HL-60/S4 treated with retinoic acid at 250 ng/mL for 4 days and 3 days (cell line): ENCODE measurements at regions not wholly inside any gene's neighbourhood (a gene's known extent, or its start where the extent isn't known, plus 50 kb on each side); places are given as distances from the start of the nearest gene placed in this dataset.

Source experiments
- in situ Hi-C: fragments of 300-500 bp; cut with MboI; formaldehyde crosslinking; loops from 2 replicates; pipeline ENCODE4 v1.7.0; 2022; ENCODE audit warnings: low sequenced_read_pairs

DNA sequence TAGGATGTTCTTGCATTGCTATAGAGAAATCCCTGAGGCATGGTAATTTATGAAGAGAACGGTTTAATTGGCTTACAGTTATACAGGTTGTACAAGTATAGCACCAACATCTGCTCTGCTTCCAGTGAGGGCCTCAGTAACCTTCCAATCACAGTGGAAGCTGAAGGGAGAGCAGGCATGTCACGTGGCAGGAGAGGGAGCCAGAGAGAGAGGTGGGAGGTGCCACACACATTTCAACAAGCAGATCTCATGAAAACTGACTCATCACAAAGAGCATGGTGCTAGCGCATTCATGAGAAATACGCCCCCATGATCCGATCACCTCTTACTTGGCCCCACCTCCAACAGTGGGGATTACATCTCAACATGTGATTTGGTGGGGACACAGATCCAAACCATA, 871.2 kb downstream of the TFAP2A start:
- in situ Hi-C loops, result loop anchor here (25.0 kb wide), 1 partner anchor 894 kb away; no protein-coding TSS in a partner anchor

- in situ Hi-C loops, result loop anchor here (25.0 kb wide), 1 partner anchor 897 kb away; no protein-coding TSS in a partner anchor
These were observed 874.2 kb downstream of the TFAP2A start for GRCh38 chr6:9540534-9541126.

DNA sequence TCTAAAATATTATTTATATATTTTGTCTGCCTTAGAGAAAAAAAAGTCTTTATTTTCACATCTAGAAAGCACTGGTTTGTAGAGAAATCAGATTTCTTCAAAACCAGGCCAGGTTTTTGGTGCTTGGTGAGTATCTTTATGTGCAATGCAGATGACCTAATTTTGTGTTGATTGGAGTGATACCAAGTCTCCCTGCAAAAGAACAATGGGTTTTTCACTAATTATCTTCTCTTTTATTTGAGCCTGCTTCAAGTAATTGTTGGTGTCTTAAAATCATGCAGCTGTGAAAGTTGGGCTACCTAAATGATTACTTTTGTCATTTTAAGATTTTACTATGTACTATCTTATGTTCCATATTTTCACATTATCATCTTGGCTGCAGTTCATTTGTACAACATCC, 874.7 kb downstream of the TFAP2A start:
- in situ Hi-C loops, result loop anchor here (25.0 kb wide), 1 partner anchor 897 kb away; no protein-coding TSS in a partner anchor

DNA sequence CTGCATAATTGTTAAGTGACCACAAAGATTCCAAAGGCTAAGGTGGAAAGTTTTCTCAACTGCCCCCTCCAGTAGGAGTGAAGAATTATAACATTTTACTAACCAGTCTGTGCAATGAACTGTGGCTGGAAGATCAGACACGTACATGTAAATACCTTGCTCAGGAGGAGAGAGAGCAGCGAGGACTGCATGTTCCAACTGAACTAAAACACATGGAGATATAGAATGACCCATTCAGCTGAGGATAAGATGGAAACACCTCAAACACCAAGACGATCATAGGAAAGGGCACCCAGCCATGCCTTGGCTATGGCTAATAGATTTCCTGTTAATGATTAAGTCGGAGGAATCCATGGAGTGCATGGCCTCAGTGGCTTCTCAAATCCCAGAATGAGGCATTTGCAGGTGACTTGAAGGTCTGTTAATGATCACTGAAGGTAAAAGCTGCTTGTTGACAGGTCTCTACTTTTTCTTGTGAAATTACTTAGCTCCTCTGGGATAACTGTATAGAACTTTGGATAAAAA, 875.6 kb downstream of the TFAP2A start:
- in situ Hi-C loops, result loop anchor here (25.0 kb wide), 1 partner anchor 898 kb away; no protein-coding TSS in a partner anchor

- in situ Hi-C loops, result loop anchor here (25.0 kb wide), 1 partner anchor 900 kb away; no protein-coding TSS in a partner anchor
These were observed 877.5 kb downstream of the TFAP2A start for GRCh38 chr6:9537381-9537780.

DNA sequence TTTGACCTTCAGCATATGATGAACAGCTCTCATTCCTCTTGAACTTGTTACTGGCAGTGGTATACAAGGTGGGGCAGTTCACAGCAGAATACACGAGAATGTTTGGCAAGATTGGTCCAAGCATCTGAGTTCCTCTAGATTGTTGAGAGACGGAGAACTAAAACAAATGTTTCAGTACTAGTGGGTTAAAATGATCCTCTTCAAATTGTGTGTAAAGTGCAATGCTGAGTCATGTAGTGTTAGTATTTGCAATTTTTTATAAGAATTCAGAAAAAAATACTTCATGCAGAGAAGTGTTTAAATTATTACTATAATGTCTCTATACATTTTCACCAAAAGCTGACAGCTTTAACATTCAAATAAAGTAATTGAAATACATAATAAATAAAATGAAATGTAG, 879.8 kb downstream of the TFAP2A start:
- in situ Hi-C loops, result loop anchor here (25.0 kb wide), 1 partner anchor 902 kb away; no protein-coding TSS in a partner anchor

- in situ Hi-C loops, result loop anchor here (25.0 kb wide), 1 partner anchor 904 kb away; no protein-coding TSS in a partner anchor
These were observed 882.0 kb downstream of the TFAP2A start for GRCh38 chr6:9532621-9533557.

DNA sequence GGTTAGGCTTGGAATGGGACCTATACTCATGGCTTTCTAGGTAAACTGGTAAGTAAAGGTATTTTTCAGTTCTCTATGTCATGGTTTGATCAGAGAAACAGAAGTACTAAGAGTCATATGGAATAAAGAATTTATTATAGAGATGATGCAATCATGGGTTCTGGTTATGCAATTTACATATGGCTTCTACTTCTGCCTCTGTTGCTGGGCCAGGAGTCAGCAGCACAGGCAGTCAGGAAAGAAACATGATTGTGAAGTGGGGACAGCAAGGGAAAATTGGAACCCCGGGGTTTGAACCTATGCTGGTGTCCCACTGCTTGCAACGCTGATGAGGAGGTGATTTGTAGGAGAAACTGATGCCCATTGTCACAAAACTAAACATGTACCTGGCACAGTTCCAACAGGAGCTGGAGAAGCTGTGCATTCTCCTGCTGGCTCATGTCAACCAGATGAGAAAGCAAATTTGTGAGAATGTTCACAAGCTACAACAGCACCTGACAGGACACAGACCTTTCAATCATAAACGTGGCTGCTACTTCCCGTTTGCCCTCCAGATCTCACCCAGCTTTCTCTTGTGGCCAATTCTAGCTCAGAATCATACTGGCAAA, 887.1 kb downstream of the TFAP2A start:
- in situ Hi-C loops, result loop anchor here (25.0 kb wide), 1 partner anchor 910 kb away; no protein-coding TSS in a partner anchor

DNA sequence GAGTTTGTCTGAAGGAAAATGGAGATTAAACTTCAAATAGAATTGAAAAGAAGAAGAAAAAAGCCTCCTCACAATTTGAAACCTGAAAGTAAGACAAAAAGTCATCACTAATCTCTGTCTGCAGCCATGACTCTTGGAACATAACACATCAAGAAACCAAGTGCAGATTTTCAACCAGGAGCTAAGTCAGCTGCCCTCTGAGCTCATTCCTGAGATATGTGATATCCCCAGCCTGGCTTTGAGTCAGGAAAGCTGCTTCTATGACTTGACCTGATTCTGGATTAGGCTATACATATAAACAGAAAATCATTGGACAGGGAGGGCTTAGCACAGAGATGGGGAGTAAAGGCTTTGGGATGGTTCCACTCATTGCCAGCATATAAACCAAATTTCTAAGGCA, 891.4 kb downstream of the TFAP2A start:
- in situ Hi-C loops, result no loop called here

DNA sequence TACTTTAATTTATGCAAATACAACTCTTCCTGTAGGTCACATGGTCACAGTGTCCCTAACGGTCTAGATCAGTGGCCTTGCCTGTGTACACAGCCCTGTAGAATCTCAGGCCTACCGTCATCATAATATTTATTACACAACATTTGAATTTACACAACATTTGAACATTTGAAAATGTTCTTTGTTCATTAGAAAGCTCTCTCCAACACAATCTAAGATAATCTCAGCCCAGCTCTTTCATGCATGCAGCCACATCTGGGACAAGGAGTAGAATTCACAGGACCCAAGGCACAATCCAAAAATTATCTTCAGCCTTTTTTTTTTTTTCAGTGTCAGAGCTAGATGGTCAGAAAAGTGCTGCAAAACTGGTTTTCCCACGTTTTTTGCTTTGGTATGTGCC, 892.8 kb downstream of the TFAP2A start:
- in situ Hi-C loops, result no loop called here

DNA sequence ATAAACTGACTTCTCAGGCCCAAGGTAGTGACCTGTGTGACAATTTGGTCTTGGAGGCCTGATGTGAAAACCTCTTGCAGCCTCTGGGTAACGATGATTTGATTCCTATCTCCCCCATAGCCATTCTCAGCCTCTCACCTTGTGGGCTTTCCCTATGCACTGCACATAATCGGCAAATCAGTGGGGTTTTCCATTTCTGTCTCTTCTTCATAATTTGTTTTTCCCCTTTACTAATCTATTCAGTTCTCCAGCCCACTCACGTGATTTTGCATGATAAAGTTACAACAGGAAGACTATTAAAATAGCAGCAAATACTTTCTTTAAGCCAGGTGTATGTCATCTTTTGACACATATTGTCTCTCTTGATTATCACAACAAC, 893.7 kb downstream of the TFAP2A start:
- in situ Hi-C loops, result no loop called here

DNA sequence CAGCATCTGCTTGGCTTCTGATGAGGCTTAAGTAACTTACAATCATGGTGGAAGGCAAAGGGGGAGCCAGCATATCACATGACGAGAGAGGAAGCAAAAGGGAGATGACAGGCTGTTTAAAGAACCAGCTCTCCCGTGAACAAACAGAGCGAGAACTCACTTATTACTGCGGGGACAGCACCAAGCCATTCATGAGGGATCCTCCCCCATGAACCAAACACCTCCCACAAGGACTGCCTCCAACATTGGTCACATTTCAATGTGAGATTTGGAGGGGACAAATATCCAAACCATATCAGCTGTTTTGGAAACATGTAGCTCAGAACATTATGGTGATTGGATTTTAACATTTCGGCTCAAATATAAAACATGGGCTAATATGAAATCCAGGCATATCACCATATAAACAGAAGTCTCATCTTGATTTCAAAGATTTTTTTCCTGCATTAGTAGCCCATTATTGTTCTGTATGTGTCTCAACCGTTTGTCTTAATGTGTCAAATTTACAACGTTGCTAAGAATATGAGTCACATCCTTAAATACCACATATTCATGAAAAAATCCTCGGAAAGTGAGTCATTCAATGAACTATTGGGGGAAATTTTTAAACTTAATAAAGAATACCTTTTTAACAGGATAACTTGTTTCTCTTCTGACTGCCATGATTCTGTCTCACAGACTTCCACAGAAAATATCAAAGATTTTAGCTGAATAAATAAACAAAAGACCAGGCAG, 894.3 kb downstream of the TFAP2A start:
- in situ Hi-C loops, result no loop called here

- in situ Hi-C loops, result no loop called here
These were observed 896.4 kb downstream of the TFAP2A start for GRCh38 chr6:9518431-9518830.

DNA sequence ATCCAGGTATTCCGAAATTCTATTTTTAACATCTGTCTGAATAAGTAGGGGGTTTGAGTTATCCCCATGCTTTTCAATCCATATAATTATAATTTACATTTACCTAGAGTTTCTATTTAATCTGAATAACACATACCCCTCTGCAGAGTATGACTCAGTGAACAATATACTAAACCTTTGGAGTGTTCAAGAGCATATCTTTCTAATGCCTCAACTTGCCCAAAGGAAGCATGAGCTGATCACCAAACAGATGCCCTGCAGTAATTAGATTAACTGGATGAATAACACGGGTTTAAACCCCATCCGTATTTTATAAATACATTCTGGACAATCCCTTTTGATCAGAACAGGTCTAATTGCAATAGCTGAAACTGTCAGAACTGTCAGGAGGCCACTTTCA, 897.1 kb downstream of the TFAP2A start:
- in situ Hi-C loops, result no loop called here

DNA sequence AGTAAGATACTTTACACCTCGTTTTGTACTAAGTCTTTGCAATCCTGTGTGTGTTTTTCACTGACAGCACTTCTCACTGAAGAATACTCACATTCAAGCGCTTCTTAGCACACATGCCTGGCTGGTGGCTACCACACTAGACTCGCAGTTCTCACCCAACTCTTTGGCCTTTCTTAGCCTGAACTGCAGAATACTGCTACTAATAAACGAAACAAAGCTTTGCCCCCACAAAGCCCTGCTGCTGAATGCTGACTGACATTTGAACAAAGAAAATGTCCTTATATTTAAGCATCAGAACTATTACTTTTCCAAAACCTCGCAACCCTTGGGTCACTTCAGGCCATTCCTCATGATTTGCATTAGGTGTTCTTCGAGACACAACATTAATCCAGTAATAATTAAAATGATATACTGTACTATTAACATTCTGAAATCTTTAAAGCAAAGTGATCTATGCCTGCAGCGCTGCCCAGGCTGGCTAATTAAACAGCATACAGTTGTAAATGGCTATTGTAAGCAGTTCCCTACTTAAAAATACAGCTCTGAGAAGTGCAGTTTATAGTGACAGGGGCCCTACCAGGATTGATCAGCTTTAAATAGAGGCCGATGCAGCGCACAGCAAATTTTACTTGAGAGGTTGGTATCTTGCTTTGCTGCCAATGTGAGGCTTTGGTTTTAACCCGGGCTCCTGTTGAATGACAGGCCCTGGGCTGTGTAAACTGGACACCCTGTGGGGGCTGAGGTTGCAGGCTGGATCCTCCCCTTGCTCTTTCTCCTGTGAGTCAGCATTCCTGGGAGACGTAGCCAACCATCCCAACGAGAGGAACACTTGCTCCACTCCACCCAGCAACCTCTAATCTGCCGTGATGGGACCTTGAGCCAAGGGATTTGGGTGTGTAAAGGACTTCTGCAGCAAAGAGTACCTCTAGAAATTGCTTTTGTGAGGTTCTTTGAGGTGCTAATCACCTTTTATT, 899.0 kb downstream of the TFAP2A start:
- in situ Hi-C loops, result no loop called here

- in situ Hi-C loops, result no loop called here
These were observed 900.7 kb downstream of the TFAP2A start for GRCh38 chr6:9514146-9514545.

GRCh38 chr6:9511157-9511556, 903.7 kb downstream of the TFAP2A start:
- in situ Hi-C loops, result no loop called here

- in situ Hi-C loops, result no loop called here
These were observed 907.6 kb downstream of the TFAP2A start for GRCh38 chr6:9507136-9507895.

GRCh38 chr6:9504191-9504590, 910.7 kb downstream of the TFAP2A start:
- in situ Hi-C loops, result no loop called here
